ENCODE measurements at regions not wholly inside any gene's neighbourhood (a gene's known extent, or its start where the extent isn't known, plus 50 kb on each side); places are given as distances from the start of the nearest gene placed in this dataset.

DNA sequence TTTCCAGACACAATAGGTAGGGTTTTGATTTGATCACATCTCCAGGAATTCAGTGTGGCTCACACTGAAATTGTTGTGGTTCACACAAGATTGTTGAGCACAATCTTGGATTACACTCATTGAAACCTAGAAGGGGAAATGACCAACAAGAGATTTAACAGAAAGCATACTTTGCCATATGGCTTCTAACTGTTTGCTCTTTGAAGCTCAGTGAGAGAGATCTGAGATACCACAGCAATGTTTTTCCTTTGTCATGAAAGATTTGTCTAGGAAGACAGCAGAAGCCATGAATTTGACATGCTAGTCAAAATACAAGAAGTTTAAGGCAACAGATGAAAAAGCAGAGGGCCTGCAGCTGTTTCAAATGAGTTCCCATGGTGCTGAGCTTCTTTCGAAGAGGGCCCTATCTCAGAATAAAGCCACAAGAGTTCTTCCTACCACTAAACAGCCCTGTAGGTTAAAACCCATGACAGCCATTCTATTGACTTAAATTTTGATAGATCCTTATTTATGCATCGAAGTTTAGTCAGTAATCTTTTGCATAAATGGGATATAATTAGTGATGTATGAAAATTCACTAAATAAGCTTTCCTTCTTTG is 650.4 kb downstream of the LTN1 start:
- ChIA-PET CTCF (interaction anchor here (1.4 kb wide), 1 partner anchor 403 kb away, joined by 9 read pairs; no protein-coding TSS in a partner anchor), POLR2A (no interaction called here)
- Histone ChIP-seq H3K27me3 (ENCODE audit: control insufficient read depth, insufficient read depth, low read length) (no peaks in the 10 kb centered on the region), H3K4me3 (ENCODE audit: low read depth, low read length) (no peak overlapping the region), H3K27ac (ENCODE audit: low read depth, low read length) (no peak overlapping the region), H3K9me3 (ENCODE audit: control insufficient read depth, insufficient read depth, low read length) (no peaks in the 10 kb centered on the region)
- TF ChIP-seq, protein P1, sequence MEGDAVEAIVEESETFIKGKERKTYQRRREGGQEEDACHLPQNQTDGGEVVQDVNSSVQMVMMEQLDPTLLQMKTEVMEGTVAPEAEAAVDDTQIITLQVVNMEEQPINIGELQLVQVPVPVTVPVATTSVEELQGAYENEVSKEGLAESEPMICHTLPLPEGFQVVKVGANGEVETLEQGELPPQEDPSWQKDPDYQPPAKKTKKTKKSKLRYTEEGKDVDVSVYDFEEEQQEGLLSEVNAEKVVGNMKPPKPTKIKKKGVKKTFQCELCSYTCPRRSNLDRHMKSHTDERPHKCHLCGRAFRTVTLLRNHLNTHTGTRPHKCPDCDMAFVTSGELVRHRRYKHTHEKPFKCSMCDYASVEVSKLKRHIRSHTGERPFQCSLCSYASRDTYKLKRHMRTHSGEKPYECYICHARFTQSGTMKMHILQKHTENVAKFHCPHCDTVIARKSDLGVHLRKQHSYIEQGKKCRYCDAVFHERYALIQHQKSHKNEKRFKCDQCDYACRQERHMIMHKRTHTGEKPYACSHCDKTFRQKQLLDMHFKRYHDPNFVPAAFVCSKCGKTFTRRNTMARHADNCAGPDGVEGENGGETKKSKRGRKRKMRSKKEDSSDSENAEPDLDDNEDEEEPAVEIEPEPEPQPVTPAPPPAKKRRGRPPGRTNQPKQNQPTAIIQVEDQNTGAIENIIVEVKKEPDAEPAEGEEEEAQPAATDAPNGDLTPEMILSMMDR (IDR thresholded peaks at IDR 0.05; ENCODE audit: low read depth, low read length) = no peak
- DNase-seq (ENCODE audit: low read depth, low spot score) = no peak

DNA sequence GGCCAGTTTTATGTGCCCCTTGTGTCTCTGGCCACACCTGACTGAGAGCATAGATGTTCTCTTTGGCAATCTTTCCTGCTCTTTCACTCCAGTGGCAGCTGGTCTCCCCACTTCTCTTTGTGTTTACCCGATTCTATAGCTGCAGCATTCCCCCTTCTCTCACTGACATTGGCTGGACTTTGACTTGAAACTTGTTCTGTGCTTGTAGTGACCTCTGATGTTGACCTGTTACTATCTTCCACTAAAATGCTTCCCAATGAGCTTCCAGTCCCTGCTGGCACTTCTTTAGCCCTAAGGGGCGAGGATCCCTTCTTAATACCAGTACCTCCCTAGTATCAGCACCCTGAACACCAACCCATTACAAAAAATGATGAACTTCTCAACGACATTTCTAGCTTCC is 653.3 kb downstream of the LTN1 start:
- Histone ChIP-seq H3K9me3 (ENCODE audit: control insufficient read depth, insufficient read depth, low read length) (no peaks in the 10 kb centered on the region), H3K27me3 (ENCODE audit: control insufficient read depth, insufficient read depth, low read length) (no peaks in the 10 kb centered on the region), H3K27ac (ENCODE audit: low read depth, low read length) (no peak overlapping the region), H3K4me3 (ENCODE audit: low read depth, low read length) (no peak overlapping the region)
- no peak for DNase-seq (ENCODE audit: low read depth, low spot score)
- TF ChIP-seq, protein P1 (IDR thresholded peaks at IDR 0.05; ENCODE audit: low read depth, low read length) = no peak
- CTCF ChIA-PET = interaction anchor here (1.1 to 5.6 kb wide), 3 partner anchors 182 to 442 kb away, joined by 3 to 89 read pairs (median 7); no protein-coding TSS in a partner anchor
- POLR2A ChIA-PET = no interaction called here

DNA sequence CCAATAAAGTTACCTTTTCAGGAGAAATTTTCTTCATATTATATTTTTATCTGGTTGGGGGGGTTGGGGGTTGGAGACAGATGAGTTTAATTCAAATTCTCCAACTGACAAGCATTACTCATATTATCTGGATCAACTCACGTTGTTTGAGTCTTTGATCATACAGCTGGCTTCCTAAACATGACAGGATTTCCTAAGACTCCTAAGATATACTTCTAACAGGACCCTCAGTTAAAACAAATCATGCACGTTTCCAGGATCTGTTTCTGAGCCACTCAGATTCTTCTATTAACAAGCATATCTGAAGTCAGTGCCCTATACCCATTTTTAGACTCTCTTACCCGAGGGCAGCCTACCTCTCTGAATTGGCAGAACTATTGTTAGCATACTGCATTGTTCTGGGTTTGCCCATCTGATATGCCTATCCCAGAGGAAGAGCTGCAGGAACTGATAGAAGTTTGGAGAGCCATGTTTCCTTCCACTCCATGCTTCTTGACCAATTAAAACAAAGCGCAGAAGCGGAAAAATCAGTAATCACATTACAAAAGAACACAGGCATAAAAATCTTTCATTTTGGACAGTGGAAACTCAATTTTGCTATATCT is 653.9 kb downstream of the LTN1 start:
- TF ChIP-seq, protein P1 (IDR thresholded peaks at IDR 0.05; ENCODE audit: low read depth, low read length) = no peak
- no peaks in the 10 kb centered on the region for H3K27me3 ChIP-seq (ENCODE audit: control insufficient read depth, insufficient read depth, low read length)
- no peak overlapping the region for H3K4me3 ChIP-seq (ENCODE audit: low read depth, low read length)
- no peak for DNase-seq (ENCODE audit: low read depth, low spot score)
- ChIA-PET CTCF (interaction anchor here (0.7 to 5.6 kb wide), 14 partner anchors 13 to 1490 kb away, joined by 3 to 89 read pairs (median 4); no protein-coding TSS in a partner anchor), POLR2A (interaction anchor here (1.0 kb wide), 1 partner anchor 406 kb away, joined by 4 read pairs; no protein-coding TSS in a partner anchor)
- H3K27ac ChIP-seq (ENCODE audit: low read depth, low read length) = no peak overlapping the region
- no peaks in the 10 kb centered on the region for H3K9me3 ChIP-seq (ENCODE audit: control insufficient read depth, insufficient read depth, low read length)

DNA sequence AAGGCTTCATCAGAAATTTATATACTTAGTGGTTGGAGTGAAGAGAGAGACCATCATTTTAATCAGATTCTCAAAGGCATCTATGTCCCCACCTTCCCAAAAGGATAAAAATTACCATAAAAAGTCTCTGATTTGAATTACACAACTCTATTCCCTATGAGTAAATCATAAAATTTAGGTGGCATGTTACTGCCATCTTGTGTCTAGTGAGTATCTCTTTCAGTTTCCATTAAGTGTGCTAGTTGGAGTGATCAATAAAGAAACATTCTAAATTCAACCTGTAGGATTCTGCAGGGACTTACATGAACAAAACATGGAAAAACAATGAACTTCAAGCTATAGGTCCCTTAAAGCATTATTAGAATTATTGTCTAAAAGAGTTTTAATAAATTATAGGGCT is 655.4 kb downstream of the LTN1 start:
- H3K4me3 ChIP-seq (ENCODE audit: low read depth, low read length) = no peak overlapping the region
- H3K9me3 ChIP-seq (ENCODE audit: control insufficient read depth, insufficient read depth, low read length) = no peaks in the 10 kb centered on the region
- H3K27me3 ChIP-seq (ENCODE audit: control insufficient read depth, insufficient read depth, low read length) = no peaks in the 10 kb centered on the region
- peak; percentile 34 for DNase-seq (ENCODE audit: low read depth, low spot score)
- ChIA-PET POLR2A (interaction anchor here (1.2 to 1.6 kb wide), 2 partner anchors 408 to 1493 kb away, joined by 5 to 6 read pairs; no protein-coding TSS in a partner anchor), CTCF (interaction anchor here (0.6 to 5.6 kb wide), 17 partner anchors 11 to 1584 kb away, joined by 3 to 89 read pairs (median 4); no protein-coding TSS in a partner anchor)
- TF ChIP-seq, protein P1 (IDR thresholded peaks at IDR 0.05; ENCODE audit: low read depth, low read length) = peak; percentile 50
- H3K27ac ChIP-seq (ENCODE audit: low read depth, low read length) = no peak overlapping the region

DNA sequence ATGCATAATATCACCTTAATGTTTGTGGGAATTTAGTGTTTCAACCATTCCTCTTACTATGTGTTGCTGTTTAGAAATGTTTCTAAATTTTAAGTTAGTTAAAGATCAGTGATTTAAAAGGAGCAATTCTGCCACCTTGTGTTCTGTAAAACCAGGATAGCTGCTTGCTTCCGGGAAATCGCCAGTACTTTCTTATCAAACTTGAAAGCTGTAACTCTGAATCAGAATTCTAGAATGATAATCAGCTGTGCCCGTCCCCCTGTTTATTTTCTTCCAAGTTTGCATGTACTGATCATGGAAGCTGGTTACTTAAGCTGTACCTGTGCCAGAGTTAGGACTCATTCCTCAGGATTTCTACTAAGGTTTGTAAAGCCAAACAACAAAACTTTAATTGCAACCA is 656.4 kb downstream of the LTN1 start:
- Histone ChIP-seq H3K27me3 (ENCODE audit: control insufficient read depth, insufficient read depth, low read length) (no peaks in the 10 kb centered on the region), H3K27ac (ENCODE audit: low read depth, low read length) (no peak overlapping the region), H3K9me3 (ENCODE audit: control insufficient read depth, insufficient read depth, low read length) (no peaks in the 10 kb centered on the region), H3K4me3 (ENCODE audit: low read depth, low read length) (no peak overlapping the region)
- peak; percentile 93 for DNase-seq (ENCODE audit: low read depth, low spot score)
- ChIA-PET POLR2A (interaction anchor here (0.9 to 1.6 kb wide), 3 partner anchors 409 to 1492 kb away, joined by 5 to 6 read pairs (median 6); no protein-coding TSS in a partner anchor), CTCF (interaction anchor here (0.7 to 5.6 kb wide), 21 partner anchors 10 to 1583 kb away, joined by 3 to 89 read pairs (median 4); no protein-coding TSS in a partner anchor)
- TF ChIP-seq, protein P1 (IDR thresholded peaks at IDR 0.05; ENCODE audit: low read depth, low read length) = peak; percentile 63
